Loucy (cell line): ENCODE measurements at regions not wholly inside any gene's neighbourhood (a gene's known extent, or its start where the extent isn't known, plus 50 kb on each side); places are given as distances from the start of the nearest gene placed in this dataset.

Experiments used
- H2AFZ ChIP-seq: fragments of 200-600 bp; sonication (generic); 2 replicates; pipeline ENCODE4 v1.6.0; 2016; ENCODE audit warnings: antibody characterized with exemption, mild to moderate bottlenecking, low read length, moderate library complexity
- H3F3A ChIP-seq: fragments of 200-600 bp; 2 replicates; pipeline ENCODE4 v1.6.0; 2016; ENCODE audit warnings: antibody characterized with exemption, low read depth, mild to moderate bottlenecking
- H3K27me3 ChIP-seq: fragments of 200-600 bp; sonication (generic); 2 replicates; pipeline ENCODE4 v1.6.1; 2014; ENCODE audit warnings: low read length, mild to moderate bottlenecking; ENCODE audit not compliant: insufficient read depth, poor library complexity, severe bottlenecking
- H3K36me3 ChIP-seq: fragments of 200-600 bp; sonication (generic); 2 replicates; pipeline ENCODE4 v1.6.1; 2016; ENCODE audit warnings: low read length; ENCODE audit not compliant: insufficient read depth
- H3K4me1 ChIP-seq: fragments of 200-600 bp; sonication (generic); 2 replicates; pipeline ENCODE4 v1.5.1; 2014; ENCODE audit warnings: low read length, mild to moderate bottlenecking; ENCODE audit not compliant: insufficient read depth, poor library complexity, severe bottlenecking
- H3K4me2 ChIP-seq: fragments of 200-600 bp; sonication (generic); 2 replicates; pipeline ENCODE4 v1.6.0; 2014; ENCODE audit warnings: antibody characterized with exemption, low read length, low read depth, mild to moderate bottlenecking; ENCODE audit not compliant: poor library complexity, severe bottlenecking
- H3K4me3 ChIP-seq: fragments of 200-600 bp; sonication (generic); 2 replicates; pipeline ENCODE4 v1.5.1; 2014; ENCODE audit warnings: low read length, mild to moderate bottlenecking, mixed read lengths; ENCODE audit not compliant: poor library complexity, severe bottlenecking
- H3K79me2 ChIP-seq: fragments of 200-600 bp; sonication (generic); 2 replicates; pipeline ENCODE4 v1.6.1; 2014; ENCODE audit warnings: low read length; ENCODE audit not compliant: insufficient read depth
- H3K9ac ChIP-seq: fragments of 200-600 bp; sonication (generic); 2 replicates; pipeline ENCODE4 v1.6.0; 2014; ENCODE audit warnings: mild to moderate bottlenecking, low read depth, low read length, moderate library complexity; ENCODE audit not compliant: poor library complexity, severe bottlenecking
- H3K9me2 ChIP-seq: fragments of 200-600 bp; sonication (generic); replicated peaks from 2 replicates; pipeline ENCODE4 v1.6.1; 2016; ENCODE audit warnings: low read depth, low read length, mixed read lengths
- H3K9me3 ChIP-seq: fragments of 200-600 bp; sonication (generic); 2 replicates; pipeline ENCODE4 v1.6.1; 2014; ENCODE audit warnings: mild to moderate bottlenecking, antibody characterized with exemption, low read length, low read depth; ENCODE audit not compliant: insufficient read depth
- H4K20me1 ChIP-seq: fragments of 200-600 bp; sonication (generic); 2 replicates; pipeline ENCODE4 v1.6.0; 2014; ENCODE audit warnings: antibody characterized with exemption, low read length, mild to moderate bottlenecking; ENCODE audit not compliant: insufficient read depth, poor library complexity, severe bottlenecking
- EZH2phosphoT487 ChIP-seq: fragments of 200-600 bp; IDR thresholded peaks from 2 replicates; pipeline ENCODE4 v1.6.1; 2018; ENCODE audit warnings: antibody characterized with exemption, mild to moderate bottlenecking, moderate library complexity, borderline replicate concordance
- TF ChIP-seq, protein P1 (sequence below): fragments of 200-600 bp; sonication (generic); conservative IDR thresholded peaks from 2 replicates; pipeline ENCODE4 v1.5.1; 2014; ENCODE audit warnings: mild to moderate bottlenecking, antibody characterized with exemption, low read length

DNA sequence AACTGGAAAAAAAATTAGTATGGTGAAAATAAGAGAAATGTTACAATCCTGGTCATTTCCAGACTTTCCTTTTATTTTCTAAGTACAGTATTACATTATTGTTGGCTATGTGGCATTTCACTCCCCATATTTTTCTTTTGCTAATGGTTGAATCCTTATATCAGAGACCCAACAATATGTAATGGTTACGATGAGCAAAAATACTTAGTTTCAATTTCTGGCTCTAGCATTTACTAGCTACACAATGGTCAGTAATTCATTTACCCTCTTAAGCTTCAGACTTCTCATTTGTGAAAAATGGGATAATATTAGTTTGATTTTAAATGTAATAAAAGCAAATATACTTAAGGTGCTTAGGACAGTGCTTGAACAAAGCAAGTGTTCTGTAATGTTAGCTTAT is 942.9 kb upstream of the PABPC4L start:
- no peaks in the 10 kb centered on the region for H3K27me3 ChIP-seq
- no peaks in the 10 kb centered on the region for H3F3A ChIP-seq
- H3K9ac ChIP-seq, result no peak overlapping the region
- H4K20me1 ChIP-seq, result no peaks in the 10 kb centered on the region
- no peak overlapping the region for H3K4me2 ChIP-seq
- no peaks in the 10 kb centered on the region for H3K9me2 ChIP-seq
- H3K4me1 ChIP-seq, result no peaks in the 10 kb centered on the region
- H2AFZ ChIP-seq, result no peak overlapping the region
- TF ChIP-seq, protein P1, sequence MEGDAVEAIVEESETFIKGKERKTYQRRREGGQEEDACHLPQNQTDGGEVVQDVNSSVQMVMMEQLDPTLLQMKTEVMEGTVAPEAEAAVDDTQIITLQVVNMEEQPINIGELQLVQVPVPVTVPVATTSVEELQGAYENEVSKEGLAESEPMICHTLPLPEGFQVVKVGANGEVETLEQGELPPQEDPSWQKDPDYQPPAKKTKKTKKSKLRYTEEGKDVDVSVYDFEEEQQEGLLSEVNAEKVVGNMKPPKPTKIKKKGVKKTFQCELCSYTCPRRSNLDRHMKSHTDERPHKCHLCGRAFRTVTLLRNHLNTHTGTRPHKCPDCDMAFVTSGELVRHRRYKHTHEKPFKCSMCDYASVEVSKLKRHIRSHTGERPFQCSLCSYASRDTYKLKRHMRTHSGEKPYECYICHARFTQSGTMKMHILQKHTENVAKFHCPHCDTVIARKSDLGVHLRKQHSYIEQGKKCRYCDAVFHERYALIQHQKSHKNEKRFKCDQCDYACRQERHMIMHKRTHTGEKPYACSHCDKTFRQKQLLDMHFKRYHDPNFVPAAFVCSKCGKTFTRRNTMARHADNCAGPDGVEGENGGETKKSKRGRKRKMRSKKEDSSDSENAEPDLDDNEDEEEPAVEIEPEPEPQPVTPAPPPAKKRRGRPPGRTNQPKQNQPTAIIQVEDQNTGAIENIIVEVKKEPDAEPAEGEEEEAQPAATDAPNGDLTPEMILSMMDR, result no peak
- no peak for TF ChIP-seq EZH2phosphoT487
- no peaks in the 10 kb centered on the region for H3K36me3 ChIP-seq
- H3K4me3 ChIP-seq, result no peak overlapping the region
- H3K79me2 ChIP-seq, result no peaks in the 10 kb centered on the region
- no peaks in the 10 kb centered on the region for H3K9me3 ChIP-seq

DNA sequence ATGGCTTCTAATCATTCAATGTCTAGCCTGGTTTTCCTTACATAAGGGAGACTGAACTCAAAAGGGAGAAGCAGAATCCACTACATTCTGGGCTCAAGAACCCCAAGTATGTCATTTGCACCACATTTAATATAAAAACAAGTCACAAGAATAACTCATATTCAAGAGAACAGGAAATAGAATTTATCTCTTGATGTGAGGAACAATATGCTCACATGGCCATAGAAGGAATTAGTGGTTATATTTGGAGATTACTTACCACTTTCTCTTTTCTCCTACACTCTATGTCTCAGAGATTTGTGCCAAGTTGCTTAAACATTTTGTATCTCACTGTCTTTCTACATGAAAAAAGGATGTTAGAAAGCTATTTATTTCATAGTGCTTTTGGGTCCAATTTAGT is 922.6 kb upstream of the PABPC4L start:
- H3K4me3 ChIP-seq, result no peak overlapping the region
- no peaks in the 10 kb centered on the region for H3K9me3 ChIP-seq
- TF ChIP-seq EZH2phosphoT487, result no peak
- TF ChIP-seq, protein P1, result no peak
- H3K4me1 ChIP-seq, result no peaks in the 10 kb centered on the region
- H3K4me2 ChIP-seq, result no peak overlapping the region
- no peaks in the 10 kb centered on the region for H3K27me3 ChIP-seq
- no peak overlapping the region for H2AFZ ChIP-seq
- no peaks in the 10 kb centered on the region for H3K9me2 ChIP-seq
- H4K20me1 ChIP-seq, result no peaks in the 10 kb centered on the region
- no peak overlapping the region for H3K9ac ChIP-seq
- no peaks in the 10 kb centered on the region for H3K36me3 ChIP-seq
- H3F3A ChIP-seq, result no peaks in the 10 kb centered on the region
- no peaks in the 10 kb centered on the region for H3K79me2 ChIP-seq

DNA sequence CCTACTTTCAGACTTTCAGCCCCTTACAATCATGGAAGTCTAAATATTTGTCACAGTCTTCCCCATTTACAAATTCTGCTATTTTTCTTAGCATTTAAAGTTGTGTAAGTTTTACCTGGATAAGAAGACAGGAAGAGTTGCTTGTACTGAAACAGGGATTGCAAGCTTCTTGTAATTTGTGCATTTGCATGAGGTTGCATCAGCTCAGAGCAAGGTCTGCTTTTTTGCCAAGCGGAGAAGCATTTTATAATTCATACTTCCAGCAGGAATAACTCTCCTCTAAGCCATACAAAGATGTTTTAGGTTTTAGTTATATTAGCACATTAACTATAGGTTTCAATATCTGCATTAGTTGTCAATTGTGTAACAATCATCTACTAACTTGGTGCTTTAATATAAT is 922.0 kb upstream of the PABPC4L start:
- H4K20me1 ChIP-seq, result no peaks in the 10 kb centered on the region
- H3K4me1 ChIP-seq, result no peaks in the 10 kb centered on the region
- no peaks in the 10 kb centered on the region for H3K27me3 ChIP-seq
- H3K36me3 ChIP-seq, result no peaks in the 10 kb centered on the region
- H3K9me2 ChIP-seq, result no peaks in the 10 kb centered on the region
- H3K79me2 ChIP-seq, result no peaks in the 10 kb centered on the region
- H2AFZ ChIP-seq, result no peak overlapping the region
- no peak overlapping the region for H3K4me2 ChIP-seq
- no peaks in the 10 kb centered on the region for H3F3A ChIP-seq
- no peak overlapping the region for H3K4me3 ChIP-seq
- no peak for TF ChIP-seq EZH2phosphoT487
- TF ChIP-seq, protein P1, result no peak
- H3K9ac ChIP-seq, result no peak overlapping the region
- no peaks in the 10 kb centered on the region for H3K9me3 ChIP-seq
